Natural killer cell treated with Interleukin-12 subunit alpha and Interleukin-12 subunit beta and Interleukin-15 and Interleukin-18, amount 100 ng/mL, for 72 hours (primary cell): ENCODE measurements at regions not wholly inside any gene's neighbourhood (a gene's known extent, or its start where the extent isn't known, plus 50 kb on each side); places are given as distances from the start of the nearest gene placed in this dataset.
A peak's percentile ranks its signal among the peaks of the same experiment; 100 is the strongest.
"Not testable (repeated sequence)": the region's sequence is repeated elsewhere in the genome, so short reads cannot be mapped to it uniquely, and the experiment has no call there.

ENCODE experiments used
- ATAC-seq, 2 donors: fragments of 150-1000 bp; cut with Tn5 transposase in 1 of 2; sonication (Bioruptor Pico), chemical (Tn5 transposase) in 1 of 2; 2 replicates each; pipeline ENCODE4 v1.10.0; 2021
- DNase-seq: peaks from one replicate; pipeline ENCODE4 v3.0.0; 2022; ENCODE audit warnings: low spot score
- H3K27ac Mint-ChIP-seq, 2 donors: 1 replicate in 1 of 2; 2 replicates in 1 of 2; pipeline ENCODE4 v1.8.0; 2022; ENCODE audit warnings: mixed read lengths in 2 of 2, mild to moderate bottlenecking in 1 of 2, moderate library complexity in 1 of 2
- H3K27me3 Mint-ChIP-seq, 2 donors: 1 replicate in 1 of 2; 2 replicates in 1 of 2; pipeline ENCODE4 v1.8.0; 2022; ENCODE audit warnings: mixed read lengths in 2 of 2
- H3K36me3 Mint-ChIP-seq: one replicate; pipeline ENCODE4 v1.8.0; 2022; ENCODE audit warnings: mixed read lengths
- H3K4me1 Mint-ChIP-seq, 2 donors: 1 replicate in 1 of 2; 2 replicates in 1 of 2; pipeline ENCODE4 v1.8.0; 2022; ENCODE audit warnings: low read depth in 2 of 2, mixed read lengths in 2 of 2, mild to moderate bottlenecking in 1 of 2
- H3K4me3 Mint-ChIP-seq: one replicate; pipeline ENCODE4 v1.8.0; 2022; ENCODE audit warnings: mixed read lengths
- H3K9me3 Mint-ChIP-seq: 2 replicates; pipeline ENCODE4 v1.8.0; 2022; ENCODE audit warnings: mixed read lengths

- H3K4me1 Mint-ChIP-seq, result no peaks in the 10 kb centered on the region
These were observed 184.9 kb downstream of the ZC3H11B start for GRCh38 chr1:219427989-219428388.

GRCh38 chr1:219427403-219427802, 185.5 kb downstream of the ZC3H11B start:
- ATAC-seq (no peak), DNase-seq (no peak)
- Mint-ChIP-seq H3K27ac (no peak overlapping the region), H3K27me3 (peaks cover 2 to 8% of the 10 kb centered on the region in 2 donors), H3K4me3 (no peak overlapping the region), H3K36me3 (no peaks in the 10 kb centered on the region), H3K4me1 (no peaks in the 10 kb centered on the region), H3K9me3 (no peaks in the 10 kb centered on the region)

More at GRCh38 chr1:219427989-219428388, 184.9 kb downstream of the ZC3H11B start:
- H3K4me3 Mint-ChIP-seq, result no peak overlapping the region
- DNase-seq (no peak), ATAC-seq (no peak)
- H3K27ac Mint-ChIP-seq, result no peak overlapping the region
- H3K9me3 Mint-ChIP-seq, result no peaks in the 10 kb centered on the region
- peaks cover 2 to 8% of the 10 kb centered on the region in 2 donors for H3K27me3 Mint-ChIP-seq
- no peaks in the 10 kb centered on the region for H3K36me3 Mint-ChIP-seq

DNA sequence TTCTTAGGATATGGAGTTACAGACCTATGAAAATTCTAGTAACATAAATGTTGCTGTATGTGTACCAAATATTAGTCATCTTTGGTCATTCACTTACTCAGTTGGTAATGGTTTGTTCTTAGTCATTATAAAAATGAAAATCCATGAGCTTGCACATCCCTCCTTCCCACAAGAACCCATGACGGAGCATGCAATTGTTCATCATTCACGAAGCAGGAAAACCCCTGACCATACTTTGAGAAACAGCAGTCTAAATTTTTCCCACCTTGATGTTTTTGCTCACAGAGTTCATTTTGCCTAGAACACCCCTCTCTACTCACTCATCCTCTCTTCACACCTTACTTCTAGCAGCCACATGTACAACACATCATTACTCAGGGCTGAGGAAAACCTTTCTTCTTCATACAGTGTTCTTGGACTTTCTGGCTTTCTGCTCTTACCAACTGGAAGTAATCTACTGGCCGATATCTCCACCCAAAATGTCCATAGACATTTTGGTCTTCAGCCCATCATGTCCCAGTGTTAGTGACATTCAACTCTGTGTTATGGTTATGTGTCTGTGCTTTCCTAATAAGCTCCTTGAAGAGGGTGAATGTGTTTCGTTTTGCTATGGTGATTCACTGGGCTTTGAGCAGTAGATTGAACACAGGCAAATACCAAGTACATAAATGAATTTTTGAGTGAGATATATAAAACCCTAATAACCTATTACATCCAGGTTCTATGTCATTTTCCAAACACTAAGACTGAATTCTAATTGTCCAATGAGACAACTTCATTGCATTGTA, 189.9 kb downstream of the ZC3H11B start:
- peak in 1 of 2 donors; percentile 51 for ATAC-seq
- no peaks in the 10 kb centered on the region for H3K9me3 Mint-ChIP-seq
- no peak overlapping the region for H3K27ac Mint-ChIP-seq
- H3K4me1 Mint-ChIP-seq, result no peaks in the 10 kb centered on the region
- H3K36me3 Mint-ChIP-seq, result no peaks in the 10 kb centered on the region
- no peak overlapping the region for H3K4me3 Mint-ChIP-seq
- DNase-seq, result no peak
- peaks cover 4 to 13% of the 10 kb centered on the region in 2 donors for H3K27me3 Mint-ChIP-seq

GRCh38 chr1:219420913-219421312, 192.0 kb downstream of the ZC3H11B start:
- ATAC-seq, result no peak
- Mint-ChIP-seq H3K36me3 (no peaks in the 10 kb centered on the region), H3K27me3 (peaks cover 4 to 13% of the 10 kb centered on the region in 2 donors), H3K27ac (no peak overlapping the region), H3K4me1 (no peaks in the 10 kb centered on the region), H3K4me3 (no peak overlapping the region), H3K9me3 (no peaks in the 10 kb centered on the region)
- DNase-seq, result no peak

GRCh38 chr1:219419860-219420259, 193.0 kb downstream of the ZC3H11B start:
- H3K27me3 Mint-ChIP-seq, result peaks cover 2 to 13% of the 10 kb centered on the region in 2 donors
- H3K4me1 Mint-ChIP-seq, result no peaks in the 10 kb centered on the region
- H3K36me3 Mint-ChIP-seq, result no peaks in the 10 kb centered on the region
- H3K9me3 Mint-ChIP-seq, result no peaks in the 10 kb centered on the region
- no peak overlapping the region for H3K27ac Mint-ChIP-seq
- ATAC-seq (no peak), DNase-seq (no peak)
- H3K4me3 Mint-ChIP-seq, result no peak overlapping the region

- Mint-ChIP-seq H3K4me1 (no peaks in the 10 kb centered on the region), H3K9me3 (no peaks in the 10 kb centered on the region), H3K36me3 (no peaks in the 10 kb centered on the region), H3K4me3 (no peak overlapping the region), H3K27ac (no peak overlapping the region), H3K27me3 (peaks cover 3 to 13% of the 10 kb centered on the region in 2 donors)
- ATAC-seq (no peak), DNase-seq (no peak)
These were observed 193.8 kb downstream of the ZC3H11B start for GRCh38 chr1:219419065-219419464.

DNA sequence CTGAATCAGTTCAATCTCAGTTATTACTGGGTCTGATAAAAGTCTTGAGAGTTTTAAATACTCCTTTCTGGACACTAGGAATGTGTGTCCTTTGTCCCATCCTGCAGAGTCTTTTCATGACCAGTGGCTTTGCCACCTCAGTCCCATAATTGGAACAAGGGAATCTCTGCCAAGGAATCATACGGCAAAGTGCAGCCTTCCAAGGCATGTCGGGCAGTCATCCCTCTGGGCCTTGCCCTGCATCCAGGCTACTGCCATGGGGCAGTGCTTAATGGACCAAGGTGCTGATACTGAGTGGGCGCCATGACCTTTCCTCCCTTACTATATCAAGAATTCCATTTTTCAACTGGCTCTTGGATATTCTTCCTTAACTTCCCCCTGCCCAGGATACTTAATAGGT, 195.3 kb downstream of the ZC3H11B start:
- Mint-ChIP-seq H3K9me3 (no peaks in the 10 kb centered on the region), H3K27me3 (peaks cover 4 to 13% of the 10 kb centered on the region in 2 donors)

DNA sequence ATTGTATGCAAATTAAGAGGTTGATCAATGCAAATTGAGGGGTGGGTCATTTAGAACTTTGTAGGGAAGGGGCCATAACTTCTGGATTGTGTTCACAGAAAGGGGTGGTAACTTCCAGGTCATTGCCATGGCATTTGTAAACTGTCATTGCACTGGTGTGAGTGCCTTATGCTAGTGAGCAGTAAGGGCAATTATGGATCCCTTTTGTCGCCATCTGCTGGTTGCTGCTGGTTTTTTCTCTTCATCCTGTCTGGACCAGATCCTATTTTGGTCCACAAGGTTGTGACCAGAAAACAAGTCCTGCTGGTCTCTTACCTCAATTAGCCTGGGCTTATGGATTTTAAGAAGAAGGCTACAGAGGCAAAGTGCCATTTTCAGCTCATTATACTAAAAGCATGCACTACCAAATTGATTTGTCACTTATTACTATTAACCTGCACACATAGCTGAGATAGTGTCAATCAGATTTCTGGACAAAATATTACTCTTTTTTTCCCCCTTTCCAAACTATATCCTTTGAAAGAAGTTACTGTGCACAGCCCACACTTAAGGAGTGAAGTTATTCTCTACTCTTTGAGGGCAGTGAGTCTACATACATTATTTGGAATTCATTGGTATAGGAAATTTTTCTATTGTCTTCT, 196.2 kb downstream of the ZC3H11B start:
- Mint-ChIP-seq H3K27me3 (peaks cover 3 to 6% of the 10 kb centered on the region in 2 donors), H3K27ac (no peak overlapping the region), H3K9me3 (no peaks in the 10 kb centered on the region), H3K36me3 (no peaks in the 10 kb centered on the region), H3K4me3 (no peak overlapping the region), H3K4me1 (no peaks in the 10 kb centered on the region)
- ATAC-seq, result no peak
- DNase-seq, result peak; percentile 69

More for the DNA sequence above, 195.3 kb downstream of the ZC3H11B start:
- Mint-ChIP-seq H3K27ac (no peak overlapping the region), H3K4me3 (no peak overlapping the region), H3K4me1 (no peaks in the 10 kb centered on the region), H3K36me3 (no peaks in the 10 kb centered on the region)
- DNase-seq (no peak), ATAC-seq (no peak)

DNA sequence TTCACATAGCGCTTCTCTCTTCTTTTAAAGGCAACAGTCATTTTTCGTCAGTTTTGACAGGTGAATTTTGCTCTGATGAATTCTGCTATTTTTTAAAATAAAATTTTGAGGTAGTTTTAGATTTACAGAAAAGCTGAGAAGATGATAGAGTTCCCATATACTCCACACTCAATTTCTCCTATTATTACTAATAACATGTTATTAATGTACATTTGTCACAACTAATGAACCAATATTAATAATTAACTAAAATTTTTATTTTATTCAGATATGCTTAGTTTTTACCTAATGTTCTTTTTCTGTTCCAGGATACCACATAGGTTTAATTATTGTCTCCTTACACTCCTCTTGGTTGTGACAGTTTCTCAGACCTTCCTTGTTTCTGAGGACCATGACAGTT, 197.0 kb downstream of the ZC3H11B start:
- Mint-ChIP-seq H3K36me3 (no peaks in the 10 kb centered on the region), H3K4me3 (no peak overlapping the region), H3K4me1 (no peaks in the 10 kb centered on the region), H3K27me3 (peaks cover 0 to 3% of the 10 kb centered on the region in 2 donors), H3K9me3 (no peaks in the 10 kb centered on the region), H3K27ac (no peak overlapping the region)
- DNase-seq (no peak), ATAC-seq (no peak)

DNA sequence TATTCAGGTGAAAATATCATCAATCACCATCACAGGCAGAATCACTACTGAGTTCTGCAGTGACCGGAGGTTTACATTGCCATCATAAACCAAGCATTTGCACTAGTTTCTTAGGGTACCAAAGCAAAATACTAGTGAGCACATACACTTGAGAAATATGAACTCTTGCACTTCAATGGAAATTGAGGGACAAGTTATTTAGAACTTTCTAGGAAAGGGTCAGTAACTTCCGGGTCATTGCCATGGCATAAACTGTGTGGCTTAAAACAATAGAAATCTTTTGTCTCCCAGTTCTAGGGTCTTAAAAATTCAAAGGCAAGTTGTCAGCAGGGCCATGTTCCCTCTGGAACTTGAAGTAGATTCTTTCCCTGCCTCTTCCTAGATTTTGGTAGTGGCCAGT, 197.5 kb downstream of the ZC3H11B start:
- no peaks in the 10 kb centered on the region for H3K36me3 Mint-ChIP-seq
- no peaks in the 10 kb centered on the region for H3K4me1 Mint-ChIP-seq
- peaks cover 0 to 3% of the 10 kb centered on the region in 2 donors for H3K27me3 Mint-ChIP-seq
- H3K9me3 Mint-ChIP-seq, result no peaks in the 10 kb centered on the region
- DNase-seq, result no peak
- H3K27ac Mint-ChIP-seq, result no peak overlapping the region
- no peak overlapping the region for H3K4me3 Mint-ChIP-seq
- no peak for ATAC-seq

DNA sequence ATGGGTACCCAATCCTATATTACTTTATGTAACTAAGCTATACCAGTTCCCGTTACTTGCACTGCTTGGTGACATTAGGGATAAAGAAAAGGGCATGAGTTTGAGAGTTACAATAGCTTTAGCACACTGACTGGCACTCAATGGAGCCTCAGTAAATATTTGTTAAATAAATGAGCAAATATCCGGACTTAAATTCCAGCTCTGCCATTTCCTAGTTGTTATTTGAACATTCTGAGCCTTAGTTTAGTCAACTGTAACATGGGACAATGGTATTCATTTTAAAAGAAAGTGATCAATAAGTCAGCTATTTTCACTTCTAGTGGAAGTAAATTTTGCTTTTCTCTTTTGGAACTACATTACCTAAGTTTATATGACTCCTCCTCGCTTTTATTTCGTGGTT, 198.7 kb downstream of the ZC3H11B start:
- Mint-ChIP-seq H3K27me3 (peaks cover 0 to 3% of the 10 kb centered on the region in 2 donors), H3K4me3 (no peak overlapping the region), H3K36me3 (no peaks in the 10 kb centered on the region), H3K27ac (no peak overlapping the region), H3K4me1 (no peaks in the 10 kb centered on the region), H3K9me3 (no peaks in the 10 kb centered on the region)
- no peak for DNase-seq
- no peak for ATAC-seq

DNA sequence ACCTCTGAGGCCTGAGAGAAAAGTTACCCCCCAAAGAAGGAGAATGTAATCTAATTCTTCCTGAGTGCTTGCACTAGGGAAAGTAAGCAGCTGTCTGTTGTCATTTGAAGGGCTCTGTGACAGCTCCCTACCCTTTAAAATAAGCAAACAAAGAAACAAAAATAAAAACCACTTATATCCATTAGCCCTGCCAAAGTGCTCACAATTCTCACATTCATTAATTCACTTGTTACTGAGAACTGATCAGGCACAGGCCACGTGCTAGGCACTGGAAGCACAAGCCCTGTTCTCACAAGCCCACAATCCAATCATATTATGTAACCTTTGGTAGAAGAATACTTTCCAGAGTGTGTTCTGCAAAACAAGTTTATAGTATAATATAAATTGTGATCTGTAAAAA, 199.4 kb downstream of the ZC3H11B start:
- ATAC-seq (no peak), DNase-seq (no peak)
- H3K4me3 Mint-ChIP-seq, result no peak overlapping the region
- H3K27ac Mint-ChIP-seq, result no peak overlapping the region
- H3K27me3 Mint-ChIP-seq, result peaks cover 0 to 3% of the 10 kb centered on the region in 2 donors
- H3K36me3 Mint-ChIP-seq, result no peaks in the 10 kb centered on the region
- H3K4me1 Mint-ChIP-seq, result no peaks in the 10 kb centered on the region
- no peaks in the 10 kb centered on the region for H3K9me3 Mint-ChIP-seq

DNA sequence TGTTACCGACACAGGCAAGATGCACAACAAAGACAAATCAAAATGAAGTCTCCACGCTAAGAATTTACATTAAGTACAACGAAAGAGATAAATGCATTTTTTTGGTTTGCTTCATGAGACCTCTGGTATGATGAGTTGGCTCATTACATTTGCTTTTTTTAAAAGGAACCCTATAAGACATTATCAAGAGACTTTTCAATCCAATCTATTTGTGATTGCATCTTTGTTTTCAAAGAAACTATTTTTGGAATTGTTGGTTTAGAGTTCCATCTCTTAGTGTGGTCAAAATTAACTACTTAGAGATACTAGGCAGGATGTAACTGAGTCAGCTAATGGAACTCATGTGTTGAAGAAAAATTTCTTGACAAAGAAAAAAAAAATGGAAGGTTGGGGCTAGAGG, 200.1 kb downstream of the ZC3H11B start:
- Mint-ChIP-seq H3K4me3 (no peak overlapping the region), H3K9me3 (no peaks in the 10 kb centered on the region), H3K27me3 (peaks cover 0 to 3% of the 10 kb centered on the region in 2 donors), H3K27ac (no peak overlapping the region), H3K36me3 (no peaks in the 10 kb centered on the region), H3K4me1 (no peaks in the 10 kb centered on the region)
- DNase-seq (no peak), ATAC-seq (no peak)

DNA sequence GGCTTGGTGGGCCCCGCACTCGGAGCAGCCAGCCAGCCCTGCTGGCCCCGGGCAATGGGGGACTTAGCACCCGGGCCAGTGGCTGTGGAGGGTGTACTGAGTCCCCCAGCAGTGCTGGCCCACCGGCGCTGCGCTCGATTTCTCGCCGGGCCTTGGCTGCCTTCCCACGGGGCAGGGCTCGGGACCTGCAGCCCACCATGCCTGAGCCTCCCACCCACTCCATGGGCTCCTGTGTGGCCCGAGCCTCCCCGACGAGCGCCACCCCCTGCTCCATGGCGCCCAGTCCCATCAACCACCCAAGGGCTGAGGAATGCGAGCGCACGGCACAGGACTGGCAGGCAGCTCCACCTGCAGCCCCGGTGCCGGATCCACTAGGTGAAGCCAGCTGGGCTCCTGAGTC, 202.2 kb downstream of the ZC3H11B start:
- DNase-seq, H3K4me1 Mint-ChIP-seq, H3K27me3 Mint-ChIP-seq, H3K4me3 Mint-ChIP-seq, H3K9me3 Mint-ChIP-seq, ATAC-seq, H3K27ac Mint-ChIP-seq, H3K36me3 Mint-ChIP-seq: not testable (repeated sequence)
